Mesenteric fat pad (tissue), 1 donor: ENCODE measurements at regions not wholly inside any gene's neighbourhood (a gene's known extent, or its start where the extent isn't known, plus 50 kb on each side); places are given as distances from the start of the nearest gene placed in this dataset.
"Not testable (repeated sequence)": the region's sequence is repeated elsewhere in the genome, so short reads cannot be mapped to it uniquely, and the experiment has no call there.

Source experiments
- DNase-seq: peaks from one replicate; pipeline ENCODE4 v3.0.0-alpha.2; 2020; ENCODE audit warnings: low spot score
- donor health status: DM: yes; HTN: yes; CAD: no.

DNA sequence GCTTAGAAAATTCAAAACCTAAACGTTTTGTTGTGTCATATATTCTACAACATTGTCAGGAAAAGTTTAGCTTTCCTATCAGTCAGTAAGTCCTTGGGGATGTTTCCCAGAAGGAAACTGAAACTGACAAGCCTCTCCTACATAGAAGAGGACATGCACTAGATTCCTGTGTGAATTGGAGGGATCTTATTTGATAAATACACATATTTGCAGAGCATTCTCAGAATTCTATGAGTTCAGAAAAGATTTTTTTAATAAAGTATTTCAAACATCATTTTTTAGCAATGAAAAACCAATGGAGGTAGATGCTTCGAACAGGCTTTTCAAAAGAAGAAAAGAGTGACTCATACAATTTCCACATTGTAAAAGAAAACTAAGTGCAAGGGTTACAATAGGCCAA is 1706.7 kb downstream of the SUCLG1 start:
- no peak for DNase-seq

DNA sequence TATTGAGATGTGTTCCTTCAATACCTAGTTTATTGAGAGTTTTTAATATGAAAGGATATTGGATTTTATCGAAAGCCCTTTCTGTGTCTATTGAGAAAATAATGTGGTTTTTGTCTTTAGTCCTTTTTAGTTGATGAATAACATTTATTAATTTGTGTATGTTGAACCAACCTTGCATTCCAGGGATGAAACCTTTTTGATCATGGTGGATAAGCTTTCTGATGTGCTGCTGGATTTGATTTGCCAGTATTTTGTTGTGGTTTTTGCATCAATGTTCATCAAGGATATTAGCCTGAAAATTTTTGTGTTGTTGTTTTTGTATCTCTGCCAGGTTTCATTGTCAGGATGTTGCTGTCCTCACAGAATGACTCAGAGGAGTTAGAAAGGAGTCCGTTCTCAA is 1710.4 kb downstream of the SUCLG1 start:
- no peak for DNase-seq

DNA sequence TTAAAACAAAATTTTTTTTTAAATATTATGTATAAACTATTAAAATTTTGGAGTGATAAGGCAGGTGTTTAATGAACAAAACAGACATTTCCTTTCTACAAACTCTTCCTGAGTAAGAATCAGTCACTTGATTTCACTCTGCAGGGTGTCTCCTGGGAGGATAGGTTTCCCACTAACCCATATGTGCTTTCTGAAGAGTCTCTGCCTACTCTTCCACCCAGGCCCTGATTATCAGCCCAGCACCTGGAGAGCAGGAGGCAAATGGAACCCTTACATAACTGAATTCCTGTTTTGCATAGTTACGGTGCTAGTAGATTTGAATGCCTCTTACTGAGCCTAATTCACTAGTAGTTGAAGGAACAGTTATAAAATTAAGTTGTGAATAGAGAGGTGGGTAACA is 1718.6 kb downstream of the SUCLG1 start:
- DNase-seq = no peak

DNA sequence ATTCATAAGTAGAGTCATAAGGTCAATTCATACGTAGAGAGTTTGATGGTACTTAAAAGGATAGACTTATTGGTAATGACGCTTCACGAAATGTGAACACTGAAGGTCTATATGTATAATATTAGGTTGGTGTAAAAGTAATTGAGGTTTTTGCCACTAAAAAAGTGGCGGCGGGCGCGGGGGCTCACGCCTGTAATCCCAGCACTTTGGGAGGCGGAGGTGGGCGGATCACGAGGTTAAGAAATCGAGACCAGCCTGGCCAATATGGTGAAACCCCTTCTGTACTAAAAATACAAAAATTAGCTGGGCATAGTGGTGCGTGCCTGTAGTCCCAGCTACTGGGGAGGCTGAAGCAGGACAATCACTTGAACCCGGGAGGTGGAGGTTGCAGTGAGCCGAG is 1721.1 kb downstream of the SUCLG1 start:
- not testable (repeated sequence) for DNase-seq

DNA sequence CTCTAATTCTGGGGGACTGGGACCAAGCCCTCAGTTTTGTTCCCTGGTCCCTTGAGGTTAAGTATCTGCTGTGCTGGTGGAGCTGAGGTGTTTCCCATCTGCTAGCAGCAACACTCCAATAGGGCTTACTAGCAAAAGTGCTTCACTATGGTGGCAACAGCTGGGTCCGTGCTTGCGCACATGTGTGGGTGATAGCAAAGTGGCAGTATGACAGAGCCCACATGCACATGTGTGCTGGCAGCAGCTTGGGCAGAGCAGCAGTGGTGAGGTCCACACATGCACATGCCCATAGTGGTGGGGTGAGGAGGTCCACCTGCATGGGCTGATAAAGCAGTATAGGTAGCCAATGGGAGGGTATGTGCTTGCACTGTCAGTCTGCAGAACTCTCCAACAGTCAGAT is 1723.7 kb downstream of the SUCLG1 start:
- DNase-seq = no peak

DNA sequence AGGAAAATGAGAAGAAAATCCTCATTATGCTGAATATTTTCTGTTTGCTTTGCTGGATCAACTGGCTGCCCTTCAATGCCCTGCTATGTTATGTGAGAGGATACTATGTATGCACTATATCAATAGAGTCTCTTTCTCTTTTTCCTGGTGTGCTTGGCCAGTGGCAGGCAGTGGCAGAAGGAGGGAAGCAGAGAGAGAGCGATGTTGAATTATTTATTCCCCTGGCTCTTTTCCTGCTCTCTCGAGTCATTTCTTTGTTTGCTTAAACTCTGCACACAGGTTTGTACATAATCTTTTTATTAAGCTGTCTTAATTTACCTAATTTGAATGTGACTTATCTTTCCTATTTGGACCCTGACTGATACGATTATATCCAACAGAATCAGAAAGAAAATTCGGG is 1727.3 kb downstream of the SUCLG1 start:
- no peak for DNase-seq

DNA sequence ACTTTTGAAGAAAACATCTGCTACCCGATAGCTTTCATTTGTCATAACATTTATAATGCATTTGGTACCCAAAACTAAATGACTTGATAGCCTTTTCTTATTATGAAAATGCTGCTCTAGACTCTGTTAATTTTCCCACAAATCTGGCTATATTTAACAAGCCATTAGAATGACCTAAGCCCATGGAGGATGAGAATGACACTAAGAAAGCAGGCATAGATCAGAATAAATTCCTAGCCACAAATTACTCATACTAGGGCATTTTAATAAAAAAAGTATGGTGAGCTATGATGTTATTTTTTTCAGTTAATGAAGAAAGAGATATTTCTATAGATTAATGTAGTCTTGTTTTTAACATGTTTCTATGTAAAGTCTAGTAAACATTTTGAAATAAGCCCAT is 1728.3 kb downstream of the SUCLG1 start:
- no peak for DNase-seq

DNA sequence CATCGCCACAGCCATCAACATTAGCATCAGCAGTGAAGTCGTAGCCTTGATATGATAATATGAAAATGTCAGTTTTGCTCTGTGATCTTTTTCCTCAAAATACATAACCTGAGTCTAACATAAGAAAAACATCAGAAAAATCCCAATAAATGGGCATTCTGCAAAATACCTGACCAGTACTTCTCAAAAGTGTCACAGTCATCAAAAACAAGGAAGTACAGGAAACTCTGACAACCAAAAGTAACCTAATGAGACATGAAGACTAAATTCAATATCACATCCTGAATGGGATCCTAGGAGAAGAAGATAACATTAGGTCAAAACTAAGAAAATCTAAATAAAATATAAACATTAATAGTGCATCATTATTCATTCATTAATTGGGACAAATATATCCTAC is 1731.0 kb downstream of the SUCLG1 start:
- no peak for DNase-seq

DNA sequence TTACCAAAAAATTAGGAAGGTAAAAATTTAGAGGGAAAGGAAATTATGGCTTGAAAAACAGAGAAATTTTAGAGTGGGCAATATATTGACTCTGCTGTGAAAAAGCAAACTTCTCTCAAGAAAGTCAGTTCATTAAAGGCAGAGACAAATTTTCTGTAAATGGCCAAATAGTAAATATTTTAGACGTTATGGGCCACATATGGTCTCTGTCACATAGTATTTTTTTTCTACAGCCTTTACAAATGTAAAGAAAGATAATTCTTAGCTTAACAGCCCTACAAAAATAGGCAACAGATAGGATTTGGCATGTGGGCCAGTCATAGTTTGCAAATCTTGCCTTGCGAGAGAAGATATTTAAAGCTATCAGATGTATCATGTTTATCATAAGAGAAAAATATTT is 1750.4 kb downstream of the SUCLG1 start:
- no peak for DNase-seq

DNA sequence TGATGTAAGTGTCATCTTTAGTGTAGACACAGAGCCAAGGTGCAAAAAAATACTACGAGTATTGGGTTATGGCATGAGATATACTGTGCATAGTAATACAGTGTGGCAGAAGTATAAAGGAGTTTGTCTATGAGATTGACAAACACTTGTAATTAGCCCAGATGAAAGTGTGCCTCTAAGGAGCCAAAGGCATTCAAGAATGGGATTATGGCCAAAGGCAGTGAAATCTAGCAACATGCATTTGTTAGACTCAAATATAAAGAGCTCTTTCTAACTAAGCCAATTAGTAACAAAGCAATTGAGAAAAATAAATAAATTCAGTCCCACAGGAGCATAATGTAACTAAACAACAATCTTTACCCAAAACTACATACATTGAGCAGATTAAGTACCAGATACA is 1761.8 kb downstream of the SUCLG1 start:
- DNase-seq = no peak

DNA sequence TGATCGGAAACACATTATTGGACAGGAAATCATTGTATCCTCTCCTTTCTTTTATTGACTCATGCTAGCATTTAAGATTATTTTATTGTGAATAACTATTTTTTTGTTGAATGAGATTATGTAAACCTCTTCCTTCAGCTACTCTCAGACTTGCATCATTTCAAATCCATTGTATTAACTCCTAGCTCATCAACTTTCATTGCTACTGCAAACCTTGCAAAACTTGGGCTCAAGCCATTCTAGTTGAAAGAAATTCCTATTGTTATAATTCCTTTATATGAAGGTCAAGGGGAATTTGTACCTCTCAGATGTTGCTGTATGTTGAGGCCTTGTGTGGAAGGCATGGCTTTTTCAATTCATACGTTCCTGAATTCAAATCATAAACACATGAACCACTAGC is 1764.6 kb downstream of the SUCLG1 start:
- no peak for DNase-seq

DNA sequence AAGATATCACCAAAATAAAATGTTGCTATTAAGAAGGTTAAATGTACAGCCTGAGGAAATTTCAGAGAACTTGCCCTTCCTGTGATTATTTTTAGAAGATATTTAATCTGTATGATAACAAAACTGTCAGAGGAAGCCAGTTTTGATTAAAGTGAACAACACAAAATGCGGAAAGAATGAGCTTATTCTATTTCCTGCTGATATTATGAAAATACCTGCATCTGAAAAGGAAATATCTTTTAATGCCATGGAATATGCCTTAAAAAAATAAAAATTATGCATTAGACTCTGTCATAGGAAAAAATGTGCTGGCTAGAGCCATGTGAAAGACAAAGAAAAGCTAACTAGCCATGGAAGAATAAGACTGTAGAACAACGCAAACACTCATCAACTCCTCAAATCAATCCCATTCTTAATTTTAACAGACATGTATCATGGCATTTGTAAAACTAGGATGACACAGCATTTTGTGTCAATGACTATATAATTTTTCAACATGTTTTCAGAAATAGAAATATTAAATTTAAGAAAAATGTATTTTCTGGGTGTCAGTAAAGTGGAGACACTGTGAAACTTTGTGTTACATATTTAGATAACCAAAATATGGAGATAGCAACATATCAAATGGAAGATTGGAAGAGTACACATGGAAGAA is 1768.2 kb downstream of the SUCLG1 start:
- DNase-seq = no peak

DNA sequence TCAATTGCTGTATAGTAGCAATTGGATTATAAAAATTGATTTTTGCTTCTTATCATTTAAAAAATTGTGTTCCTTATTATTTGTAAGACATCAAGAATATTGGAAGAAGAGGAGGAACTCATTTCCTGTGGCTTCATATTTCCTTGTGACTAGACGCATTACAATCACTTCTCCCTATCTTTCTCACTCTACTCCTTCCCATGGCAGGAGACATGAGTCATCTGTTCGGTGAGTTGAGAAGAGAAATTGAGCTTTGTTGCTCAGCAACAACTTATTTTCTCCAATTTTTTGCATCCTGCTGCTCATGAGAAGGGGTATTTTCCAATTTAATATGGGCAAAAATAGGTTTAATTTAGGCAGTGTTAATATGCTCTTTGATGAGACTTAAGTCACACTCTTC is 1783.9 kb downstream of the SUCLG1 start:
- DNase-seq = no peak

DNA sequence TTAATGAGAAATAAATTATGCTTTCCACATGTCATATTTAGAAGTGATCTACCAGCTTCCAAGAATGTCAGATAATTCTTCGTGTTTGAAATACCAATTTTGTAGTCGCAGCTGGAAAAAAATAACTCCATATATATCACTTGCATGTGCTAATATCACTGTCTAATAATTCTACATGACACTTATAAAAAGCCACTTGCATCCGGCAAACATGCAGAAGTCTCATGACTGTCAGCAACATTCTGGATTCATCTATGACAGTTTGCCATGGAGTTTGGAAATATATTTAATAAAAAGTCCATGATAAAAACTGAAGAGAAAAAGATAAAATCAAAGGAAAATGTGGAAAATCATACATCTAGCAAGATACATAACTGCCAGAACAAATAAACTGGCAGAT is 1784.4 kb downstream of the SUCLG1 start:
- DNase-seq = no peak

DNA sequence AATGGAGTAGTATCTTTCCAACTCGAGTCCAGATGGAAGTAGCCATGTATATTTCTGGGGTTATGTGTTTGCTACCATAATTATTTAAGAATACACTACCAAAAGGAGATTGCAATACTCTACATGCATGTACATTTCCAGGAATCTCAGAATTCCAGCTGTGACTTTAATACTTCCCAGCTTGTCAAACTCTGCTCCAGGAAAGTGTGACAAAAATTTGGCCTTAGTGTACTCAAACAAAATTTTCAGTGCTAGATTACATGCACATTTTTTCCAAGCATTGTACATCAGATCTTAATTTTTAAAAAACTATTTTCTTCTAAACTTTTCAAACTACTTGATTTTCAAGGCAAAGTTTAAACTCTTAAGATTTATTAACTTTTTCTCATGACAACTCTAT is 1791.6 kb downstream of the SUCLG1 start:
- DNase-seq = no peak

DNA sequence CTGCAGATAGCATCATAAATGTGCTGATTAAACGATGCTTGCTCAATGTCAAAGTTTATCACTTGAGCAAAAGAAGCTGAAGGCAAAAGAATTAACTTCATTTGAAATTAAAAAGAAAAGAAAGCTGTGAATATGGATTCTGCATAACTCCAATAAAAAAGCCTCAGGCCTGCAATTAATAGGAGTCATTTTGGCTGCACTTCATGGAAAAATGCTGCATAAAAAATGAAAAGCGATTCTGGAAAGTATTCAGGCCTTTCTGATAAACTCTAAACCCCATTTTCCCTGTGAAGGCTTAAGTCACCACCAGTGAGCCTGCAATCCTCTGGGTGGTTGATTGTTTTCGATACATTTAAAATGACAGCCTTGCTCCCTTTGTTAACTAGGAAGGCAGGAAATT is 1793.4 kb downstream of the SUCLG1 start:
- DNase-seq = no peak

DNA sequence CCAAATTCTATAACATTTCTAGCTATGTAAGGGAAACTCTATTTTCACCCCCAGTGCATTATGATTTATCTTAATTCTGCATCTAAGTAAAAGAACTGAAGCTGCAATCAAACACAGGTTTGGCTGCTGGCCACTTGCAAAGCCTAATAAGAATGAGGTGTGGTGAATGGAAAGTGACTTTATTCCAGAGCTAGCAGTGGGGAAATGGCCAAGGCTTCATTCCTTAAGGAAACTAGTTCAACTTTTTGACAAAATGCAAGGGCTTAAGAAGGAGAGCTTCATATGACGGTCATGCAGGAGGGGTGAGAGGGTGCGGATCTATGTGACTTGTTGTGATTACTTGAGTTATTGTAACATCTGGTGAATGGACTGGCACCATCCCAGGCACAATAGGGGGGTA is 1802.0 kb downstream of the SUCLG1 start:
- no peak for DNase-seq

DNA sequence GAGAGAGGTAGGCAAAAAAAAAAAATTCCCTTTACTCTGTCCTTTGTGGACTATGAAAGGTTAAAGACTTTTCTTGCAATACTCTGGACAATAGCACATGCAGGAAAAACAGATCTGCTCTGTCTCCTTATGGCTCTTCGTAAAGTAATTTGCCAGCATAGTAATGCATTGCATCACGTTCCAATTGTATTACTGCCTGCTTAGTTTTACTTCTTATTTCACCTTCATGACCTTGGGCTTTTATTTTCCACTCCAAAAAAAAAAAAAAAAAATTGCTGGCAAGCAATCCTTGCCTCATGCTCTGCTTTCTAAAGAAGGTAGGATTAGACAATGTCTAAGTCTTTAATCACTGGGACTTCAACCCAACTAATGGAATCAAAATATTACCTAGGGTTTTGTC is 1802.7 kb downstream of the SUCLG1 start:
- no peak for DNase-seq

DNA sequence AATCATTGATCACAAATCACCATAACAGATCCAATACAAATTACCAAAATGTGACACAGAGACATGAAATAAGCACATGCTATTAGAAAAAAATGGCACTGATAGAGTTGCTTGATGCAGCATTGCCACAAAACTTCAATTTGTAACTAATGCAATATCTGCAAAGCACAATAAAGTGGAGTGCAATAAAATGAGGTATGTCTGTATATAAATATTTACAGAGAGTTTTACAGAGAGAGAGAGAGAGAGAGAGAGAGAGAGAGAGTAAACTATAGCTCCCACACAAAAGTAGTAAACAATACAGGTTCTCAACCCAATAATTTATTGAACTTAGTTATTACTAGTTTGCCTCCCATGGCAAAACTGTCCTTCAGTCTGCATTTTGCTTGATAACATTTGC is 1807.0 kb downstream of the SUCLG1 start:
- DNase-seq = no peak

DNA sequence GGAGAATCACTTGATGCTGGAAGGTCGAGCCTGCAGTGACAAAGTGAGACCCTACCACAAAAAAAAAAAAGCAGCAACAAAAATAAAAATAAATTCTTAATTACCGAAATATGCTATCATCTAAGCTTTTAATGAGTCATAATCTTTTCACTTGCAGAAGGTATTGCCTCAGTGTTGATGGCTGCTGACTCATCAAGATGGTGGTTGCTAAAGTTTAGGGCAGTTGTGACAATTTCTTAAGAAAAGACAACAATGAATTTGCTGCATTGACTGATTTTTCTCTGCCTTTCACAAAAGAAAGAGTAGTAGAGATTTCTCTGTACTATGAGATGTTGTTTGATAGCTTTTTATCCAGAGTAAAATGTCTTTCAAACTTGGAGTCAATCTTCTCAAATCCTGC is 1809.0 kb downstream of the SUCLG1 start:
- DNase-seq = no peak

DNA sequence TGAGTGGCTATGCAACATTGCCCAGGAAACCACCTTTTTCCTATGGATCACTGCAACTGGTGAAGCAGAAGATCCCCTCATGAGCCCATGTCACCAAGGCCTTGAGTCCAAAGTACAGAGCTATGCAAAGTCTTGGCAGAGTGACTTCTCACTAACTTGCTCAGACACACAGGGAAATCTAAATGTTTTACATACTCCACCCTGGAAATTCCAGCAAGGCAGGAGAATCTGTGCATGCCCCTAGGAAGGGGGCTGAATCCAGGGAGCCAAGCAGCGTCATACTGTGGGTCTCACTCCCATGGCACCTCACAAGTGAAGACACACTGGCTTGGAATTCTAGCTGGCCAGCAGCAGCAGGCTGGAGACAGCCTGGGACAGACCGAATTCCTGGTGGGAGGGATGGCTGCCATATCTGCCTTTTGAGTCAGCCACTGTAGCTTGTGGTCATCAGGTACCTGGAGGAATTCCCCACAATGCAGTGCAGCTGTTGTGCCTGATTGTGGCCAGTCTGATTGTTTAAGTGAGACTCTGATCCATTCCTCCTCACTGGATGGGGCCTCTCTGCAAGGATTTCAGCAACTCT is 1817.4 kb downstream of the SUCLG1 start:
- DNase-seq = no peak

DNA sequence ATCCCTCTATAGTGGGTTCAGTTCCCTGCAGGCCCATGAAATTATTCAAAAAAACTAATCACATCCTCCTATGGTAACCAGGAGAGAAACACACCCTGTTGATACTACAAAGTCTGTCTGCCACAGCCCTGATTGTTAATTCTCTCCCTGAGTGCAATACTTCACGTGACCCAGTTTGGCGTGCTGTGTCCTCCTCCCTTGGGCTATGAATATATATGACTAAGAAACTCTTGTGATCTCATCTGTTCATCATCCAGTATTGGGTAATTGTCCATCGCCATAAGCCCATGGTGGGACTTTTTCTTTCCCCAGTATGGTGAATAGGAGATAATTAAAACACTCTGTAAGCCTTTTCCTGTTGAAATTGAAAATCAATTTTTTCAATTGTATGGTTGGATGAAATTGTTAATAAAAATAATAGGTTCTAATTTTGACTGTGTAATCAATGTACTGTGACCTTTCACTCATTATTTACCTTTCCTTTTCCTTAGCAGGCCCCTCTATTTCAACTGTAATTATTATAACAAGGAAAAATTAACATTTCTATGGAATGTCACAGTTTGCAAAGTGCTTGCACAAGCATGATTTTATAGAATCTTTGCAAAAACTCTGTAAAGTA is 1822.6 kb downstream of the SUCLG1 start:
- no peak for DNase-seq

DNA sequence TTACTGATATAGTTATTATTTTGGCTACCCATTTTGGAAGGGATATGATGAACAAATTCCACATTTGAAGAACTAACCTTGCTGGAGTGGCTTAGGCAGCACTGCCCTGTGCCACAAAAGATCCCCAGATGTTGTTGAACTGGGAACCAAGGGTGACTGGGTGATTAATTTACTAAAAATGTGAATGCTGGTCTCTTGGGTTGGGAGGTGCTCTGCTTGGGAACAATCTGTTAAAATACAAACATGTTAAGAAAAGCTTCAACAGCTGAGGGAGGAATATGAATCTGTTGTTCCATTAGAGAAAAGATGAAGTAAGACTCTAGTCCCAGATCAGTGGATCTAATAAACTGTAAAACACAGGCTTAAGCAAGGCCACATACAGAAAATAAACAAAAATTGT is 1860.1 kb downstream of the SUCLG1 start:
- DNase-seq = no peak
